K562 (cell line): ENCODE measurements at regions not wholly inside any gene's neighbourhood (a gene's known extent, or its start where the extent isn't known, plus 50 kb on each side); places are given as distances from the start of the nearest gene placed in this dataset.

ENCODE experiments used
- FIP1L1 ChIP-seq: fragments of 200-400 bp; formaldehyde crosslinking; IDR thresholded peaks from 2 replicates; pipeline ENCODE4 v1.6.1; 2018; ENCODE audit warnings: mild to moderate bottlenecking, low read depth, low read length; ENCODE audit not compliant: poor library complexity, severe bottlenecking
- OTX1 ChIP-seq: fragments of 450-650 bp; formaldehyde crosslinking; IDR thresholded peaks from 2 replicates; pipeline ENCODE4 v1.4.0; 2022; ENCODE audit warnings: mild to moderate bottlenecking
- ZNF384 ChIP-seq: IDR thresholded peaks from 2 replicates; pipeline ENCODE4 v1.6.1; 2012; ENCODE audit warnings: low read depth, low read length, improper control_type of control experiment

- TF ChIP-seq OTX1 (CRISPR knock-in tag) (no peak), FIP1L1 (no peak), ZNF384 (no peak)
Observed at GRCh38 chr2:187996630-187997029, 295.0 kb upstream of the GULP1 start.
